Lung (tissue), 11 donors: ENCODE measurements at regions not wholly inside any gene's neighbourhood (a gene's known extent, or its start where the extent isn't known, plus 50 kb on each side); places are given as distances from the start of the nearest gene placed in this dataset.

ENCODE experiments used
- ATAC-seq: fragments of 200-7000 bp; cut with Tn5 transposase; one replicate; pipeline ENCODE4 v1.9.1; 2020; ENCODE audit warnings: moderate number of reproducible peaks; ENCODE audit not compliant: insufficient read depth, low FRiP score
- DNase-seq, 3 donors: peaks; one replicate each; pipeline ENCODE4 v3.0.0-alpha.2; 2013 to 2017
- H3K27ac ChIP-seq, 2 donors: one replicate each; pipeline ENCODE4 v1.5.1; 2013; ENCODE audit warnings: mild to moderate bottlenecking in 2 of 2, moderate library complexity in 2 of 2, control low read depth in 1 of 2, inconsistent platforms in 1 of 2, low read depth in 1 of 2, low read length in 1 of 2
- H3K27me3 ChIP-seq, 3 donors: one replicate each; pipeline ENCODE4 v1.5.1; 2013; ENCODE audit warnings: low read length in 2 of 3; ENCODE audit not compliant: control insufficient read depth in 3 of 3, insufficient read depth in 3 of 3
- H3K36me3 ChIP-seq, 4 donors: one replicate each; pipeline ENCODE4 v1.5.1; 2013; ENCODE audit warnings: low read length in 4 of 4, mild to moderate bottlenecking in 1 of 4, moderate library complexity in 1 of 4; ENCODE audit not compliant: control insufficient read depth in 4 of 4, insufficient read depth in 4 of 4
- H3K4me1 ChIP-seq, 5 donors: one replicate each; pipeline ENCODE4 v1.5.1; 2013; ENCODE audit warnings: low read length in 5 of 5, mild to moderate bottlenecking in 2 of 5, moderate library complexity in 1 of 5; ENCODE audit not compliant: control insufficient read depth in 5 of 5, insufficient read depth in 5 of 5
- H3K4me3 ChIP-seq: one replicate; pipeline ENCODE4 v1.5.1; 2013; ENCODE audit warnings: mild to moderate bottlenecking, control low read depth, moderate library complexity
- H3K9ac ChIP-seq, 2 donors: one replicate each; pipeline ENCODE4 v1.5.1; 2013; ENCODE audit warnings: low read length in 2 of 2, control low read depth in 1 of 2; ENCODE audit not compliant: insufficient read depth in 1 of 2
- H3K9me3 ChIP-seq, 4 donors: one replicate each; pipeline ENCODE4 v1.5.1; 2013; ENCODE audit warnings: low read length in 3 of 4, mild to moderate bottlenecking in 1 of 4, moderate library complexity in 1 of 4; ENCODE audit not compliant: control insufficient read depth in 4 of 4, insufficient read depth in 3 of 4
- WGBS, 2 donors: extraction: QIAGEN DNeasy Blood & Tissue Kit; methylation state at CpG; one replicate each; pipeline ENCODE4 v1.1.7; 2013; 5-methylcytosine and 5-hydroxymethylcytosine counted together
- TF ChIP-seq, protein P1 (sequence below): IDR thresholded peaks from 2 replicates; pipeline ENCODE4 v1.5.1; 2012; ENCODE audit warnings: mild to moderate bottlenecking; ENCODE audit errors: control extremely low read depth, extremely low read depth
- donor health status: control.
- donor health status: control.
- donor health status: Bipolar disorder and iron deficiency.
- donor health status: healthy.
- donor health status: DM: yes; HTN: yes; CAD: no.

DNA sequence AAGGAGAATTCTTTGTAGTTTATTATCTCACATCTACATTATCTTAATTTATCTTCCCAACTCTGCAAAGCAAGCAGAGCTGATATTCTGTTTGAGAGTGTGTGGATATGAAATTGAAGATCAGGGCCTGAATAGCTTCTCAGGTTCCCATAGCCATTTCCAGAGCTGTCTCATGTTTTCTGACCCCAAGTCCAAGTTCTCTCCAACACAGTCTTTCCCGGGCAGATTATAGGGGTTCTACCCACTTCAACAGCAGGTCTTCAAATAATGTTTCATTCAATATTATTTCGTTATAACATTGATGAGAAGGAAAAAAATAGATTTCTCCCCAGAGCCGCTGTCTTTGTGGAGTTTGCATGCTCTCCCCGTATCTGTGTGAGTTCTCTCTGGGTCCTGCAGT, 234.9 kb downstream of the ENC1 start:
- Histone ChIP-seq H3K27ac (no peak overlapping the region), H3K36me3 (no peaks in the 10 kb centered on the region), H3K9me3 (no peaks in the 10 kb centered on the region), H3K27me3 (no peaks in the 10 kb centered on the region), H3K4me3 (no peak overlapping the region), H3K4me1 (peaks cover 0 to 14% (median 7%) of the 10 kb centered on the region in 5 donors), H3K9ac (no peak overlapping the region)
- no peak for DNase-seq
- no peak for ATAC-seq
- TF ChIP-seq, protein P1, sequence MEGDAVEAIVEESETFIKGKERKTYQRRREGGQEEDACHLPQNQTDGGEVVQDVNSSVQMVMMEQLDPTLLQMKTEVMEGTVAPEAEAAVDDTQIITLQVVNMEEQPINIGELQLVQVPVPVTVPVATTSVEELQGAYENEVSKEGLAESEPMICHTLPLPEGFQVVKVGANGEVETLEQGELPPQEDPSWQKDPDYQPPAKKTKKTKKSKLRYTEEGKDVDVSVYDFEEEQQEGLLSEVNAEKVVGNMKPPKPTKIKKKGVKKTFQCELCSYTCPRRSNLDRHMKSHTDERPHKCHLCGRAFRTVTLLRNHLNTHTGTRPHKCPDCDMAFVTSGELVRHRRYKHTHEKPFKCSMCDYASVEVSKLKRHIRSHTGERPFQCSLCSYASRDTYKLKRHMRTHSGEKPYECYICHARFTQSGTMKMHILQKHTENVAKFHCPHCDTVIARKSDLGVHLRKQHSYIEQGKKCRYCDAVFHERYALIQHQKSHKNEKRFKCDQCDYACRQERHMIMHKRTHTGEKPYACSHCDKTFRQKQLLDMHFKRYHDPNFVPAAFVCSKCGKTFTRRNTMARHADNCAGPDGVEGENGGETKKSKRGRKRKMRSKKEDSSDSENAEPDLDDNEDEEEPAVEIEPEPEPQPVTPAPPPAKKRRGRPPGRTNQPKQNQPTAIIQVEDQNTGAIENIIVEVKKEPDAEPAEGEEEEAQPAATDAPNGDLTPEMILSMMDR, result no peak
- WGBS, 2 donors, result 84 to 86% methylated on average over 4 of the region's 4 CpGs

DNA sequence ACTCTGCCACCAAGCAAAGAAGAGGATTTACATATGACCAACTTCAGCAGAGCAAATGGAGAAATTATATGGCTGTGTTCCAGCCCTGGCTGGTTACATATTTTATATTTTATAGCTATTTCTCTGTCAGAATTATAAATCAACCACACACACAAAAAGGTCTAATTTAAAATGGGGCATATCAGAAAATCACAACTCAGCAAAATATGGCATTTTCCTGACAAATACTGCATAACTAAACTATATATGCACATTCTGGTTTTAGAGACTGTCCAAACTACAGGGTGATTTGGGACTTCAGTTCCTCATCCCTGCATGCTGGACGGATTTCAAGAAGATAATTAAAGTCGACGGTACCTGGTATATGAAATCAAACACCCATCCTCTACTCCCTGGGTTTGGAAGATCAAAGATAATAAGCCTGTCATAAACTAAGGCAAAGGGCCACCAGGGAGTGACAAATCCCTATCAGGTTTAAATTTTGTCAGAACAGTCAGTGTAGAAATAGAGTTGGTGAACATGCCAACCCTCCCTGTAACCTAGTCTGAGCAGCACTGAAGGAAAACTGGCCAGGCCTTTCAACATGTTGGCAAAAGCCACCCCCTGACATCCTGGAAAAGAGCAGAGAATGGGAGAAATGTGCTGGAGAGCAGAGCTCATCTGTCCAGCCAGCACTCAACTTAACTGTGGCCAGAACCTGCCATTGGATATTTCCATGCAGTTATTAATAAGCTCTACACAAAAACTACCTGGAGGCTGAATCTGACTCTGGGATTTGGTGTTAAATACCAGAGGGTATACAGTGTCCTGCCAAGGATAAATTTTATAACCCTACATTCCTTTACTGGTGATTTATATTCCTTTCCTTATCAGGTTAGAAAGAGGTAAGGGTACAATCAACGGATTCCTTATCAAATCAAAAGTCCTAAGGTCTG, 235.7 kb downstream of the ENC1 start:
- H3K4me1 ChIP-seq, result peaks cover 0 to 14% (median 7%) of the 10 kb centered on the region in 5 donors
- no peak for DNase-seq
- no peaks in the 10 kb centered on the region for H3K36me3 ChIP-seq
- H3K27me3 ChIP-seq, result no peaks in the 10 kb centered on the region
- H3K9ac ChIP-seq, result no peak overlapping the region
- 88 to 91% methylated on average over 4 of the region's 4 CpGs for WGBS, 2 donors
- TF ChIP-seq, protein P1, result no peak
- no peak for ATAC-seq
- no peaks in the 10 kb centered on the region for H3K9me3 ChIP-seq
- H3K27ac ChIP-seq, result no peak overlapping the region
- H3K4me3 ChIP-seq, result no peak overlapping the region

DNA sequence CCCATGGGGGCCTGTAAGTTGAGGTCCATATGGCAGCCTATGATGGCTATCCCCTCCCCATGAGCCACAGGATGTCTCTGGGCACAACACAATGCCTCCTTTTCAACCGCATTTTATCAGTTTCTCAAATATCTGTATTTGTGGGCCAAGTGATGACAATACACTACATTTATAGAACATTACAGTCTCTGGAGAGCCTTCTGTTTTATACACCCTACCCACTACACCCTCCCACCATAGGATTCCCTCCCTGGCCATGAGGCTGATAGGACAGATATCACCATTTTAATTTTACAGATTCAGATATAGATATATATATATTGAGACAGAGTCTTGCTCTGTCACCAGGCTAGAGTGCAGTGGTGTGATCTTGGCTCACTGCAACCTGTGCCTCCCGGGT, 236.8 kb downstream of the ENC1 start:
- Histone ChIP-seq H3K9ac (no peak overlapping the region), H3K36me3 (no peaks in the 10 kb centered on the region), H3K27me3 (no peaks in the 10 kb centered on the region), H3K4me3 (no peak overlapping the region), H3K27ac (no peak overlapping the region), H3K9me3 (peaks cover 0 to 4% (median under 1%) of the 10 kb centered on the region in 4 donors), H3K4me1 (peaks cover 0 to 14% (median 7%) of the 10 kb centered on the region in 5 donors)
- DNase-seq (no peak), ATAC-seq (no peak)
- 91 to 94% methylated on average over 2 of the region's 2 CpGs for WGBS, 2 donors
- TF ChIP-seq, protein P1, result no peak
